Trophoblast cell (in vitro differentiated cells and primary cell): ENCODE measurements at regions not wholly inside any gene's neighbourhood (a gene's known extent, or its start where the extent isn't known, plus 50 kb on each side); places are given as distances from the start of the nearest gene placed in this dataset.

Experiments
- DNase-seq, 2 donors: peaks; one replicate each; pipeline ENCODE4 v3.0.0-alpha.2; 2016
- H2AFZ ChIP-seq: 2 replicates; pipeline ENCODE4 v1.6.1; 2013; ENCODE audit warnings: low read length, moderate library complexity, mild to moderate bottlenecking; ENCODE audit not compliant: insufficient read depth, poor library complexity
- H2AK5ac ChIP-seq: 2 replicates; pipeline ENCODE4 v1.6.1; 2013; ENCODE audit warnings: mild to moderate bottlenecking, low read length
- H2BK120ac ChIP-seq: 2 replicates; pipeline ENCODE4 v1.6.1; 2013; ENCODE audit warnings: low read length, mild to moderate bottlenecking, moderate library complexity; ENCODE audit not compliant: insufficient read depth, poor library complexity
- H2BK12ac ChIP-seq: 2 replicates; pipeline ENCODE4 v1.6.1; 2013; ENCODE audit warnings: mild to moderate bottlenecking, low read length, moderate library complexity
- H2BK5ac ChIP-seq: 2 replicates; pipeline ENCODE4 v1.6.1; 2013; ENCODE audit warnings: low read length, low read depth, moderate library complexity, mild to moderate bottlenecking; ENCODE audit not compliant: poor library complexity
- H3K14ac ChIP-seq: 2 replicates; pipeline ENCODE4 v1.6.1; 2013; ENCODE audit warnings: mild to moderate bottlenecking, low read length
- H3K18ac ChIP-seq: 2 replicates; pipeline ENCODE4 v1.6.1; 2013; ENCODE audit warnings: mild to moderate bottlenecking, low read length
- H3K23ac ChIP-seq: 2 replicates; pipeline ENCODE4 v1.6.1; 2013; ENCODE audit warnings: low read length
- H3K27ac ChIP-seq: 2 replicates; pipeline ENCODE4 v1.5.1; 2013; ENCODE audit warnings: low read depth, mild to moderate bottlenecking, inconsistent platforms, low read length, moderate library complexity
- H3K27me3 ChIP-seq: 2 replicates; pipeline ENCODE4 v1.6.1; 2013; ENCODE audit warnings: inconsistent platforms, mild to moderate bottlenecking, low read length, moderate library complexity; ENCODE audit not compliant: insufficient read depth
- H3K36me3 ChIP-seq, 2 experiments: 1 replicate in 1 of 2; 2 replicates in 1 of 2; pipeline ENCODE4 v1.6.1; 2013; ENCODE audit warnings: low read length in 2 of 2, mild to moderate bottlenecking in 2 of 2, moderate library complexity in 1 of 2; ENCODE audit not compliant: insufficient read depth in 2 of 2, control insufficient read depth in 1 of 2
- H3K4ac ChIP-seq: 2 replicates; pipeline ENCODE4 v1.6.1; 2013; ENCODE audit warnings: low read depth, mild to moderate bottlenecking, low read length, moderate library complexity
- H3K4me1 ChIP-seq, 2 experiments: 1 replicate in 1 of 2; 2 replicates in 1 of 2; pipeline ENCODE4 v1.6.1; 2013; ENCODE audit warnings: low read length in 2 of 2, mild to moderate bottlenecking in 2 of 2, moderate library complexity in 1 of 2; ENCODE audit not compliant: insufficient read depth in 2 of 2, control insufficient read depth in 1 of 2
- H3K4me2 ChIP-seq: 2 replicates; pipeline ENCODE4 v1.6.1; 2013; ENCODE audit warnings: inconsistent platforms, mild to moderate bottlenecking, low read length, moderate library complexity
- H3K4me3 ChIP-seq: 2 replicates; pipeline ENCODE4 v1.5.1; 2013; ENCODE audit warnings: mild to moderate bottlenecking, low read depth, low read length, inconsistent platforms
- H3K79me1 ChIP-seq: one replicate; pipeline ENCODE4 v1.6.1; 2013; ENCODE audit warnings: low read length
- H3K79me2 ChIP-seq: 2 replicates; pipeline ENCODE4 v1.6.1; 2013; ENCODE audit warnings: low read length, mild to moderate bottlenecking; ENCODE audit not compliant: control insufficient read depth, insufficient read depth, poor library complexity
- H3K9ac ChIP-seq: 2 replicates; pipeline ENCODE4 v1.6.1; 2013; ENCODE audit warnings: mild to moderate bottlenecking, low read length
- H3K9me3 ChIP-seq: 2 replicates; pipeline ENCODE4 v1.6.1; 2013; ENCODE audit warnings: low read depth, mild to moderate bottlenecking, control low read depth, inconsistent platforms, low read length; ENCODE audit not compliant: insufficient read depth
- H4K12ac ChIP-seq: 2 replicates; pipeline ENCODE4 v1.6.1; 2013; ENCODE audit warnings: low read depth, mild to moderate bottlenecking, low read length, moderate library complexity
- H4K8ac ChIP-seq: 2 replicates; pipeline ENCODE4 v1.6.1; 2013; ENCODE audit warnings: low read depth, mild to moderate bottlenecking, low read length, moderate library complexity
- H4K91ac ChIP-seq: one replicate; pipeline ENCODE4 v1.6.1; 2013; ENCODE audit warnings: low read depth, mild to moderate bottlenecking, low read length, moderate library complexity
- WGBS: extraction: QIAGEN DNeasy Blood & Tissue Kit; methylation state at CpG from one replicate; pipeline ENCODE4 v1.1.7; 2013; ENCODE audit warnings: missing lambda C conversion rate; ENCODE audit not compliant: insufficient read length, insufficient coverage; ENCODE audit errors: extremely low coverage; 5-methylcytosine and 5-hydroxymethylcytosine counted together

GRCh38 chr13:31614704-31615103 is 124.6 kb upstream of the RXFP2 start:
- Histone ChIP-seq H3K4me3 (no peak overlapping the region), H3K18ac (no peak overlapping the region), H2AFZ (no peak overlapping the region), H3K4ac (no peak overlapping the region), H3K79me2 (no peaks in the 10 kb centered on the region), H4K8ac (no peak overlapping the region), H3K4me1 (no peaks in the 10 kb centered on the region), H3K14ac (no peak overlapping the region), H2AK5ac (no peak overlapping the region), H3K9ac (no peak overlapping the region), H4K91ac (no peak overlapping the region), H2BK5ac (no peak overlapping the region), H3K27ac (no peak overlapping the region), H3K27me3 (no peaks in the 10 kb centered on the region), H2BK12ac (no peak overlapping the region), H3K23ac (no peak overlapping the region), H3K36me3 (no peaks in the 10 kb centered on the region), H4K12ac (no peak overlapping the region), H3K9me3 (no peaks in the 10 kb centered on the region), H3K79me1 (no peaks in the 10 kb centered on the region), H3K4me2 (no peak overlapping the region), H2BK120ac (no peak overlapping the region)
- no peak for DNase-seq
- WGBS: no CpG with 5 or more reads among the region's 1 CpG

DNA sequence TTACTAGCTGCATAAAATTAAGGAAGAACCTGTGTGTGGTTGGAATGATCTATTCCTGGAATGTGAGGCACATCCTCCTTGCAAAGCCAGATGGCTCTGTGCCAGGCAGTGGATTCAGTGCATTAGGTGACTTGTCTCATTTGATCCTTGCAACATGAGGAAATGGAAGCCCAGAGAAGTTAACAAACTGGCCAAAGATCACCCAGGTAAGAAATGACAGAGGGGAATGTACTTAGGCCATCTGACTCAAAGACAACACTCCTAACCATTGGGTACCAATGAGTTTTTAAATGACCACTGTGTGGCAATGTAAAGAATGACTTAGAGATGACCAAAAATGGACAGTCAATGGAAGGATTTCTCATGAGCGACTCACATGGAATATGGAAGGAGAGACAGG is 114.2 kb upstream of the RXFP2 start:
- H2AFZ ChIP-seq: no peak overlapping the region
- H3K18ac ChIP-seq: no peak overlapping the region
- H3K9me3 ChIP-seq: no peaks in the 10 kb centered on the region
- no peaks in the 10 kb centered on the region for H3K4me1 ChIP-seq
- H3K14ac ChIP-seq: no peak overlapping the region
- no peak overlapping the region for H2BK12ac ChIP-seq
- H3K9ac ChIP-seq: no peak overlapping the region
- H3K79me2 ChIP-seq: no peaks in the 10 kb centered on the region
- H3K4me2 ChIP-seq: no peak overlapping the region
- no peak overlapping the region for H3K27ac ChIP-seq
- H4K8ac ChIP-seq: no peak overlapping the region
- no peak for DNase-seq
- no peak overlapping the region for H4K91ac ChIP-seq
- no peak overlapping the region for H3K23ac ChIP-seq
- H2BK5ac ChIP-seq: no peak overlapping the region
- no peaks in the 10 kb centered on the region for H3K27me3 ChIP-seq
- H3K79me1 ChIP-seq: no peaks in the 10 kb centered on the region
- H3K4me3 ChIP-seq: no peak overlapping the region
- H2AK5ac ChIP-seq: no peak overlapping the region
- no peak overlapping the region for H4K12ac ChIP-seq
- no peak overlapping the region for H2BK120ac ChIP-seq
- no CpG with 5 or more reads among the region's 1 CpG for WGBS
- no peak overlapping the region for H3K4ac ChIP-seq
- H3K36me3 ChIP-seq: no peaks in the 10 kb centered on the region

- no peak overlapping the region for H4K91ac ChIP-seq
- DNase-seq: no peak
- H3K23ac ChIP-seq: no peak overlapping the region
Measured at GRCh38 chr13:31627097-31627845, 112.1 kb upstream of the RXFP2 start.

GRCh38 chr13:31629085-31629780 is 110.1 kb upstream of the RXFP2 start:
- H3K4me1 ChIP-seq: no peaks in the 10 kb centered on the region
- H3K79me1 ChIP-seq: no peaks in the 10 kb centered on the region
- no peak overlapping the region for H4K12ac ChIP-seq
- H3K14ac ChIP-seq: no peak overlapping the region
- H2BK120ac ChIP-seq: no peak overlapping the region
- H3K18ac ChIP-seq: no peak overlapping the region
- H2BK5ac ChIP-seq: no peak overlapping the region
- no peak overlapping the region for H3K4me2 ChIP-seq
- H3K27me3 ChIP-seq: no peaks in the 10 kb centered on the region
- no peak overlapping the region for H2AK5ac ChIP-seq
- H3K4ac ChIP-seq: no peak overlapping the region
- no peak overlapping the region for H3K27ac ChIP-seq
- H3K36me3 ChIP-seq: no peaks in the 10 kb centered on the region
- no peak overlapping the region for H3K23ac ChIP-seq
- H4K8ac ChIP-seq: no peak overlapping the region
- H4K91ac ChIP-seq: no peak overlapping the region
- H3K9me3 ChIP-seq: no peaks in the 10 kb centered on the region
- H2BK12ac ChIP-seq: no peak overlapping the region
- DNase-seq: no peak
- no peak overlapping the region for H3K9ac ChIP-seq
- no CpG with 5 or more reads among the region's 3 CpGs for WGBS
- H3K4me3 ChIP-seq: no peak overlapping the region
- no peak overlapping the region for H2AFZ ChIP-seq
- no peaks in the 10 kb centered on the region for H3K79me2 ChIP-seq

More at GRCh38 chr13:31627097-31627845, 112.1 kb upstream of the RXFP2 start:
- no peak overlapping the region for H3K18ac ChIP-seq
- H3K9me3 ChIP-seq: no peaks in the 10 kb centered on the region
- no peak overlapping the region for H3K27ac ChIP-seq
- H2AK5ac ChIP-seq: no peak overlapping the region
- H3K36me3 ChIP-seq: no peaks in the 10 kb centered on the region
- no peak overlapping the region for H3K4me2 ChIP-seq
- no peaks in the 10 kb centered on the region for H3K4me1 ChIP-seq
- no CpG with 5 or more reads among the region's 3 CpGs for WGBS
- no peak overlapping the region for H4K12ac ChIP-seq
- H4K8ac ChIP-seq: no peak overlapping the region
- H2AFZ ChIP-seq: no peak overlapping the region
- H2BK5ac ChIP-seq: no peak overlapping the region
- no peaks in the 10 kb centered on the region for H3K79me2 ChIP-seq
- H3K27me3 ChIP-seq: no peaks in the 10 kb centered on the region
- H3K14ac ChIP-seq: no peak overlapping the region
- H3K9ac ChIP-seq: no peak overlapping the region
- no peak overlapping the region for H2BK120ac ChIP-seq
- H3K4me3 ChIP-seq: no peak overlapping the region
- H3K79me1 ChIP-seq: no peaks in the 10 kb centered on the region
- no peak overlapping the region for H3K4ac ChIP-seq
- no peak overlapping the region for H2BK12ac ChIP-seq
